ENCODE measurements at regions not wholly inside any gene's neighbourhood (a gene's known extent, or its start where the extent isn't known, plus 50 kb on each side); places are given as distances from the start of the nearest gene placed in this dataset.
"Not testable (repeated sequence)": the region's sequence is repeated elsewhere in the genome, so short reads cannot be mapped to it uniquely, and the experiment has no call there.

DNA sequence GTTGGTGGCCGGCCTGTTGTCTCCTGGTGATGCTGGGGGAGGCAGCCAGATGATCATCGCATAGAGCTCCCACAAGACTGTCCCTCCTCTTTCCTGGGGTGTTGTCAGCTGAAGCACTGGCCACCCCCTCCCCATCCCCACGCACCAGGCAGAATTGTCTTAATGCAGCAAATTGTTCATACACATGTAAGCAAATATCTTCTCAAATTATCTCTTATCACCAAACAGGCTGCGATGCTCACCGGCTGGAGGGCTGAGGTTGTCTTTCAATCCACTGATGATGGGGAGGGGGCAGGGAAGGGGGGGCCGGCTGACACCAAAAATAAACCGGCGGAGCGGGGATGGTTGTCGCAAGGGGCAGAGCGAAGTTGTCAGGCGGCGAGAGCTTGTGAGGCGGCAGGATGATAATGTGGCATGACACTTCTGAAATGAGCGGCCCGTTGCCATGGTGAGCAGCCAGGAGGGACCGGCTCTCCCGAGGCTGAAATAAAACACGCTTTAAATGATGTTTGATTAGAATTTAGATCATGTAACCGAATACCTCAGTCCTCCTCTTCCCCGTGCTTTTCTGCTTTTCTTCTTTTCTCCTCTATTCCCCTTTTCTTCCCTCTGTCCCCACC, 59.8 kb downstream of the MRM1 start:
- DNase-seq, result no peak

DNA sequence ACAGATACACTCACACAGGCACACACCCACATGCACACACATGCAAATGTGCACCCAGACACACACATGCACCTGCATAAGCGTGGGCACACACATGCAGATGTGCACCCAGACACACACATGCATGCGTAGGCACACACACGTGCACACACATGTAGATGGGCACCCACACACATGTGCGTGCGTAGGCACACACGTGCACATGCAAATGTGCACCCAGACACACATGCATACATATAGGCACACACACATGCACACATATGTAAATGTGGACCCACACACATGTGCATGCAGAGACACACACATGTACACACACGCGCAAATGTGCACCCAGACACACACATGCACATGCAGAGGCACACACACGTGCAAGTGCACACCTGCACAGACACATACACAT, 60.3 kb downstream of the MRM1 start:
- no peak for DNase-seq

DNA sequence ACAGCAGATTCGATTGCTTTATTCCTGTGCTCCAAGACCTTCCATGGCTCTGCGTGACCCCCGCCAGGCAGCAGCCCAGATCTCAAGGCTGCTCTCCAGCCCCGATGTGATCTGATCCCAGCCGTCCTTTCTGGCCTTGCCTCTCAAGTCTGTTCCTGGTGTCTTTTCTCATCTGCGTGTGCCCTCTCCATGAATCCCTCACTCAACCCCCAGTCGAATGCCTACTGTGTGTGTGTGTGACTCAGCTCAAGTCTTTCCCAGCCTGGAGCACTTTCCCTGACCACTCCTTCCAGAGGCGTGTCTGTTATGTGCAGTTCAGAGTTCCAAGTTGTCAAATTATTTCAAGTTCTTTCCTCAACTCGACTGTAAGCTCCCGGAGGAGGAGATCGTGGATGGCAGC, 64.0 kb downstream of the MRM1 start:
- no peak for DNase-seq

DNA sequence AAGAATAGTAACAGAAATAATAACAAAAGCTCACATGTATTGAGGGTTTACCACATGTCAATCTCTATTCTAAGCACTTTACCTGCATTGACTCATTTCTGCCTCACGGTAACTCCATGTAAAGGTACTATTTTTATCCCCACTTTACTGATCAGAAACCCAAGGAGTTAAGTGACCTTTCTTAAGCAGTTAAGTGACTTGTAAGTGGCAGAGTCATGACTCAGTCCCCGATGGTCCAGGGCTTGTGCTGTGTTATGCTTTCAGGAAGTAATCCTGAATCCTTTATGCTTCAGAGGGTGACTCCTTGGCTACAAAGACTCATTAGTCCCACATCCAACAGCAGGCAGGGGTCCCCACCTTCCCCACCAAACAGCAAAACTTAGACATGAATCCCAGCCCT, 66.5 kb downstream of the MRM1 start:
- no peak for DNase-seq

DNA sequence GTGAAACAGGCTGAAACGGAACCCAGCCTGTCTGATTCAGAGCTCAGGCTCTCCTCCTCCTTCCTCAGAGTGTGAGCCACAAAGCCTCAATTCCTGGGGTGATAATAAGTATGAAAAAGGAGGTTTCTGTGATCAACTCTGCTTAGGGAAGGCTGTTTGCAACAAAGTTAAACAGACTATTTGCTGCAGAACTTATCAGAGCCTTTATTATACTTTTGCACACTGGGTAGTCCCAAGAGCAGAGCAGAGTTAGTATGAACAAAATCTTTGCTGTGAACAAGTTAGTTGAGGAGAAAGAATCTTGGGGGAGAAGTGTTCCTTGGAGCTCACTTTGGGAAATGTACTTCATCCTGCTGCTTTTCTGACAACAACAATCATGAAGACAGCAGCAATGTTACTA, 67.4 kb downstream of the MRM1 start:
- no peak for DNase-seq

DNA sequence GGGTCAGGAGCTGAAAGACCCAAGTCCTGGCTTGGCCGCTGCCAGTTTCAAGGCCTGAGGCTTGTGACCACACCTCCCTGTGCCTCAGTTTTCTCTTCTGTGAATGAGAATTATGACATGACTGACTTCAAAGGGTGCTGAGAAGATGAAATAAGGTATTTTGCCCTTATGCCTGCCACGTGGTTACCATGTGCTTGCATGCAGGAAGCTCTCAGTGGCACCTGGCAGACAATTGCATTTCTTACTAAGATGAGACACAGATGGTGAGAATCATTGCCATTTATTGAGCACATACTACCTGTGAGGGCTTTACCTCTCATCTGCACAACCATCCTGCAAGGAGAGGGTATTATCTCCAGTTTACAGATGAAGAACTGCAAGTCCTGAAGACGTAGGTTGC, 69.8 kb downstream of the MRM1 start:
- DNase-seq, result no peak

DNA sequence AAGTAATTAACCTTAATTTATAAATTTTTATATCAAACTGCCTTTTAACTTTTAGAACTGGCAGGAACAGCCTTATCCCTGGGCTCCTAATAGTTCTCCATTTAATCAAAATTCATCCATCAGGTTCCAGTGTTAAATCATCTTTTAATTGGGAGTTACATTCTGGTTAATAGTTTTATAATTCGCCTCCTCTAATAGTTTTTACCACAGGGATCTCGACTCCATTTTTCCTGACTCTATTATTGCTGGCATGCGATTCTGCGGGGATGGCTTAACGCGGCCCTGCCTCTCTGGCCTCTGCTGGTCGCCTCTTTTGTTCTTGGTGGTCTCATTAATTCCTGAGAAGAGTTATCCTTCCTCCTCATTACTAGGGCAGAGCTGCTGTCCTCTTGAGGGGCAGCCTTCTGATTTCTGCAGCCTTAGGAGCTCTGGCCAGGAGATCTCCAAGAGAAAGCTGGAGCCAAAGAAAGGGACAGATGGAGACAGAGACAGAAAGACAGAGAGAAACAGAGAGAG, 71.1 kb downstream of the MRM1 start:
- DNase-seq, result no peak

DNA sequence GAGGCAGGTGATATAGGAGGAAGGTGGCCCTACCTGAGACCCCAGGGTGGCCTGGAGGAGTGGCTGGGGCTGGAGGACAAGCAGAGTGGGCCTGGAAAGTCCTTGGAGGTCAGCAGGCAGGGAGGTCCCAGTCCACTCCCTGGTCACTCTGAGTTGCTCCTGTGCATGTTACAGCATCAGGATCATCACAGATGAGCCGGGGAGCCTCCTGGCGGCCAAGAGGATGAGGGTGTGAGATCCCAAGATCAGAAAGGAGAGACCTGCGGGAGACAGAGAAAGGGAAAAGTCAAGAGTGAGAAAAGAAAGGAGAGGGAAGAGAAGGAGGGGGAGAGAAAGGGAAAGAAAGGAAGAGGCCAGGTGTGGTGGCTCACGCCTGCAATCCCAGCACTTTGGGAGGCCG, 71.7 kb downstream of the MRM1 start:
- no peak for DNase-seq

DNA sequence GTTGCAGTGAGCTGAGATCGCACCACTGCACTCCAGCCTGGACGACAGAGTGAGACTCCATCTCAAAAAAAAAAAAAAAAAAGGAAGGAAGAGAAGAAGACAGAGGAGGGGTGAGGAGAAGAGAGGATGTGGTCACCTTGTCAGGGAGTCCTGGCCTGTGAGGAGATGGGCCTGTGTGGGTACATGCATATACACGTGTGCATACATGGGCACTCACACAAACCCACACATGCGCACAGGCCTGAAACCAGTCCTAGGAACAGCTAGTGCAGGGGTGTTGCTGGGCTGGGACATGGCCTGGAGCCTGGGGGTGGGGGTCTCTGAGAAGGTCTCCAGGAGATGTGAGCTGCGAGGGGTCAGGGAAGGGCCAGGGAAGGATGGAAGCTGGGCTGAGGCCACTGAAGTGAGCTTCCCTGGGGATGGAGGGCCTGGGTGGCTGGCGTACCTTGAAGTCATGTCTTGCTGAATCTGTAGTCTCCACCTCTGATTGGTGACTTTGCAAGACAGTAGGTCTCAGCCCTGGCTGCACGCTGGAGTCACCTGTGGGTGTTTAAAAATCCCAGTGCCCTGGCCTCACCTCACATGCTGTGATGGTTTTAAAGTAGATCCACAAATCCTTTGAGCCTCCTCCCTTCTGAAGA, 72.4 kb downstream of the MRM1 start:
- no peak for DNase-seq

DNA sequence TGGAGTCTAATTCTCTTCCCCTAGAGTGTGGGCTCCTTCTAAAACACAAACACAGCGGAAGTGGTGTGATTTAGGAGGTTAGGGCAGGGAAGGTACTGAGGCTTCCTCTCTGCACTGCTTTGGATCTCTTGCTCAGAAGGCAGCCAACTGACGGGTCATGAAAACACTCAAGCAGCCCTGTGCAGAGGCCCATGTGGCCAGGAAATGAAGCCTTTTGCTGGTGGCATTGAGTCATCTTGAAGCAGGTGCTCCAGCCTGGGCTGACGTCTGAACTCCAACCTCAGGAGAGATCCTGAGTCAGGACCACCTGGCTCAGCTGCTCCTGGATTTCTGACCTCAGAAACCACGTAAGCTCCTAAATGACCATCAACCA, 72.9 kb downstream of the MRM1 start:
- no peak for DNase-seq

DNA sequence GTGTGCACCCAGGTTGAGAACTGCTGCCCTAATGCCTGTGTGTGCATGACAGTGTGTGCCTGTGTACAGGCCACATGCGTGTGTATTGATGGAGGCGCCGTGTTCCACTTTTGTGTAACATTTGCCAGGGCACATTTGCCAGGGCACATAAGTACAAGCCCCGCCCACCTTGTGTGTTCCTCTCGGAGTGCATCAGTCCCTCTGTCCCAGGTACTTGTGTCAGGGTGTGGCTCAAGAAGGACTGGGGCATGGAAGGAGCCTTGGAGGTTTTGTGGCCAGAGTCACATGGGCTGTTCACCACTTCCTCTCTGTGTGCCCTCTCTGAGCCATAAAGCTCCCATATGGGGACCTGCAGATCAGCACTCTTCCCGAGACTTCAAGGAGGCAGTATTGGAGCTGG, 73.9 kb downstream of the MRM1 start:
- no peak for DNase-seq

DNA sequence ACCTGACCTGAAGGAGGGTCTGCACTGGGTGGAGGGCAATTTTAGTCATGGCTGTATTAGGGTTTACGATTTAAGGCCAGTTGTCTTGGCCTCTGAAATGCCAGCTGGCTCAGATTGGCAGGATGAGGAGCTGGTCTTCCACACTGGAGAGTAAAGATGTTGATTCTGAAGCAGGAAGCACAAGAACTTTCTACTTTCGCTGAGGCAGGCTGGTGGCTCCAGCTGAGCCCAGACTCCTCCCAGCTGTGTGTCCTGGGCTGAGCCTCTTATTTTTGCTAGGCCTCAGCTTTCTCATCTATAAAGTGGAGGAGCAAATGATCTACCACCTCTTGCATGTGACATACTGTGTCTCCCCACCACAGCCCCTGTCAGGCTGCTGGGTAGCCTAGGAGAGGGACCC, 74.4 kb downstream of the MRM1 start:
- no peak for DNase-seq

DNA sequence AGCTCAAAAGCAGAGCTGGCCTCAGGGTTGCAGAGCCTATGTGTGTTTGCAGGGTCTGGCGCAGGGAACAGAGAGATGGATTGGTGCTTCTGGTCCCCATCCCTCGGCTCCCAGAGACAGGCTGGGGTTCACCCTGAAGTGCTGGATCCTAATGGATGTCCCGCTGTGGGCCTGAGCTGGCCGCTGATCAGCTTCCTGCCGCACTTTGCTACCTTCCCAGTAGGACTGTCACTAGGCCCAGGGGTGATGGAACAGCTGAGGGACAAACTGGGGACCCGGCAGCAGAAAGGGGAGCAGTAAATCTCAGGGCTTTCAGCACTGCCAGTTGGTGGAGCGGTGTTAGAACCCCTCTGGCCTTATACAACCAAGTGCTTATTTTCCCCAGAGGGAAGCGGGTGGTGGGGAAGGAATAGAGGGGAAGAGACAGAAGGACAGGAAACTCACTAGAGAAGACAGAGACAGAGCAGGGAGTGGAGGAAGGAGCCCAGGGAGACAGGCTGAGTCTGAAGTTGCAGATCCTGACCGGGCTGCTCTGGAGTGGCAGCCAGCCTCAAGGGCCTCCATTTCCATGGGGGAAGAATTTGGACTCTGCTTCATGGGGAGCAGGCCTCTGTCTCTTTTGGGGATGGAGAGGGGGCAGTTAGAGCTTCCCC, 78.6 kb downstream of the MRM1 start:
- no peak for DNase-seq

DNA sequence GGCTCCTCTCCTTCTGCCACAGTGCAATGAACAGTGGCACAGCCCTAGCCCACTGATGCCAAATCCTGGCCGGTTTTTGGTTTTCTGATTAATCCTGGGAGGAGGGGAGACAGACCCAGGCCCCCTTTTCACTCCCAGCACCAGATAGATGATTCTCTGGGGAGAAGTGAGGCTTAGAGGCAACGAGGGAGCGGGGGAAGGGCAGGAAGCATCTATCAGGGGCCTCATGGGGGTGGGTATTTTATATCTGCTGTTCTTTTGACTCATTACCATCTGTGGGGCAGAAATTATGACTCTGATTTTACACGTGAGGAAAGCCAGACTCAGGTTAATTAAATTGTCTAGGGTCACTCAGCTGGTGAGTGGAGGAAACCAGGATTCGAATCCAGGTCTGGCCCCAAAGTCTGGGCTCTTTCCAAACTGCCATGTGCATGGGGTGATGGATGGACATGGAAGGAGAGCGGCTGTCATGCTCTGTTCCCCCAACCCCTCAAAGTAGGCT, 79.4 kb downstream of the MRM1 start:
- DNase-seq, result no peak

DNA sequence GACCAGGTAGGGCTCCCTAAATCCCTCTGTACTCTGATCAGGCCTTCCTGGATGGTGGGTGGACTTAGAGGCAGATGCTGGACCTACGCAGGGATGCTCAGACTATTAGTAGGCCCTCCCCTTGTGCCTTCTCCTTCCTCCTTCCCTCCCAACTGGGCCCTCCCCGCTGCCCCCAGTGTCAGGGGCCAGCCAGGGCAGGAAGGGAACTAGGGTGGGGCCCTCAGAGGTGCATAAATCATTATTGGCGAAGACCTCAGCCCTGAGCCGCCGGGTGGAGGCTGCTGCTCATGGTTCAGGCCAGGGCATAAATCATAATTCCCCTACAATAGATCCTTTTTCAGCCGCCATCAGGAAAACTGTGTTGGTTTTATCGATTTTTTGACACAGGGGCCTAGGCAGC, 81.4 kb downstream of the MRM1 start:
- DNase-seq, result no peak

DNA sequence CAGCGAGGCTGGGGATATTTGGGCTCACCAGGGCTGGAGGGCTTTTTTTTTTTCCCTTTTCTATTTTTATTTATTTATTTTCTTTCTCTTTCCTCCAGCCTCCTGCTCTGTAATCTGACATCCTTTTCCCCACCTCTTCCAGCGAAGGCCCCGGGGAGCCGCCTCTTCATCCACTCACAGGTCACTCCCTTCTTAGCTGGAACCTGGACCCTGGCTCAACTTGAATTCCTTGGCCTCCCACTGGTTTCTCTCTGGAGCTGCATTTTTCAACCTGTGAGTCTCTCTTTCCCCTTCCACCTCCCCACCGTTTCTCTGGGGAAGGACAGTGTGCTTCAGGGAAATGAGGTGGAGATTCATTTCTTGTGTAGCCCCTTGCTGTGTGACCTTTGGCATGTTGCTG, 82.0 kb downstream of the MRM1 start:
- no peak for DNase-seq

DNA sequence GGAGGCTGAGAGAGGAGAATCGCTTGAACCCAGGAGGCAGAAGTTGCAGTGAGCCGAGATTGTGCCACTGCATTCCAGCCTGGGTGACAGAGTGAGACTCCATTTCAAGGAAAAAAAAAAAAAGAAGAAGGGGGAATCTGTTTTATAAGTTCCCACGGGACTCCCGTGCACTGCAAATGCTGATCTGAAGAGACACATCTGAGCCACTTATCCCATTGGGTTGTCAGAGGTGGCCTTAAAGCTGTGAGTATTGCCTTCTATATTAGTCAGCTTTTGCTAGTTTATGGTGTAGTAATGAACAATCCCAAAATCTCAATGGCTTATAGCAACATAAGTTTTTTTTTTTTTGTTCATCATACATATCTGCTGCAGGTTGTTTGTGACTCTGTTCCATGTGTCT, 82.8 kb downstream of the MRM1 start:
- DNase-seq, result no peak

DNA sequence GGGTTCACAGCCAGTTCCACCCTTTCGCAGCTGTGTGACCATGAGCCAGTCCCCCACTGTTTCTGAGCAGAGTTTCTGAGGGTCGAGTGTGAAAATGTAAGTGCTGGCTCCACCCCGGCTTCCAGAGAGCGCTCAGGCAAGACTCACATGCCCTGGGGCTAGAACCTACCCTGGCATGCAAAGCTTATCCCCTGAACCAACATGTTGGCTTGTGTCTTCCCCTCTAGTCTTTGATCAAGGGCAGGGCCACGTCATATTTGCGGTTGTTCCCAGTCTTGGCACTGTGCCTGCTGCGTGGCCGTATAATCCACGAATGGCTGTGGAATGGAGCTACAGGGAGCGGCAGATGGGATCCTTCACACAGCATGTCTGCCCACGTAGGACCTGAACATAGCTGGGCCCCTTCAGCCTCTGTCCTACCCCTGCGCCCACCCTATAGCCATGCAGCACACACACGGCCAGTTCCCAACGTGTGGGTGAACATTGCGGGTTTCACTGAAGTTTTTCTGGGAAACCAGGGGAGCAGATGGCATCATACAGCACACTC, 84.8 kb downstream of the MRM1 start:
- no peak for DNase-seq

DNA sequence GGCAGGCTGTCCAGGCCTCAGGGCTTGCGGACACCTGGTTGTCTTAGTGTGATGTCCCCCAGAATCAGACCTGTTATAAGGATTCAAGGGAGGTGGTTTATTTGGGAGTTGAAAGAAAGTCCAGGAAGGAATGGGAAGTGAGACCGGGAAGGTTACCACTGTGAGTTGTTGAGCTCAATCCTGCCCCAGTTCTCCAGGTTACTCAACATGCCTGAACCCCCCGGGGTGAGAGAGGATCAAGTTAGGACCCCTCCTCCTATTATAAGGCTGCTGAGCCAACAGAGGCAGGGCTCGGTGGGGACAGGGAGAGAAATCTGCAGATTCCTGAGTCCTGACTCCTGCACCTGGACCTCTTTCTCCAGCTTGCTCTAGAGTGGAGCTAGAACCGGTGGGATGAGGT, 86.4 kb downstream of the MRM1 start:
- no peak for DNase-seq

DNA sequence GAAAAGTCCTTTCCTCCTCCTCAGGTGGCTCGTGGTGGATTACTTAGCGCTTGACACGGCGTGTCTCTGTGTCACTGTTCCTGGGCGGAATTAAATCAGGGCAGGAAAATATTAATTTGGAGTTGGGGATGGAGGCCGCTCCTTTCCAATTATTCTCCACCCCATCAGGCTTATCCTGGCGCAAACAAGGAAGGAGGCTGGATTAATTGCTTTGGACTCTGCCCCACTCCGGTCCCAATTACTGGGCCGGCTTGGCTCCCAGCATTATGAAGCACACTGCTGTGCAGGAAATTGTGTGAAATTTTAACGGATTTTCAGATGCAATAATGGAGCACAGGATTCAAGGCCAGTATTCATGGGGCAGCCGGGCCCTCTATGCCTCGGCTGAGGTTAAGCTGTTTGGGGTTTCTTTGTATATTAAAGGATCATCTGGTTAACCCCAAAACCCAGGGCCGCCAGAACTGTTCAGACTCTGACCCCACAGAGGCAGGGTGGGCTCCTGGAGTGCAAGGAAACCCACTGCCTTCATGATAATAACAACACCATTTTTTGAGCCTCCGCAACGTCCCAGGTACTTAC, 87.8 kb downstream of the MRM1 start:
- no peak for DNase-seq

DNA sequence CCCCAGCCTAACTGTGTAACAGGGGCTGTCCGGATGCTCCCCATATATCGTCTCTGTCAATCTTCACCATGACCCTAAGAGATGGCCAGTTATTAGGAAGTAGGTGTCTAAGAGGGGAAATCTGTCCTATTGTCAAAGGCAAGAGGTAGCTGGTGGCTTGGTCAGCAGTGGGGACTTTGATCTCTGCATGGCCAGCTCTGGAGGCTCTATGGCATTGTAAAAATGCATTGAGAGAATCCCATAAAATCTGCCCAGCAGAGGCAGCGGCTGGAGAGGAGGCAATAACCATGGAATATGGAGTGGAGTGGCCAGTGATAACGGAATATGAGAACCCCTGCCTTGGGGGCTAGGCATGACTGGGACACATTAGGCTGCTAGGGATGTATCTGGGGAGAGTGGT, 88.8 kb downstream of the MRM1 start:
- DNase-seq, result no peak

DNA sequence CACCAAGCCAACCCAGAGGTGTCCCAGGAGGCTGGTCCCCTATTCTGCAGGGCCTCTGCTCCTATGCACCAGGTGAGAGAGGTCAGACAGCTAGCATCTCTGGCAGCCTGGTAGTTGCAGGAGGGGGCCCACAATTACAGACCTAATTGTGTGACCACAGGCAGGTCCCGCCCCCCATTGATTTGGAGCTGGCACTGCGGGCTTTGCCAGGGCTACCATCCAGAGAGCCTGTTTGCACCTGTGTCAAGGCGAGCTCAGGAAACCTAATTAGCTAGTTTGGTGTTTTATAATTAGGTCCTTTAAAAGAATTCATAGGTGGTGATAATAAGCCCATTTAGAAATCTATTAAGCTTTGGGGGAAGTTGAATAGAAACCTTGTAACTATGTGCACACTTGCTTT, 90.2 kb downstream of the MRM1 start:
- DNase-seq, result no peak

DNA sequence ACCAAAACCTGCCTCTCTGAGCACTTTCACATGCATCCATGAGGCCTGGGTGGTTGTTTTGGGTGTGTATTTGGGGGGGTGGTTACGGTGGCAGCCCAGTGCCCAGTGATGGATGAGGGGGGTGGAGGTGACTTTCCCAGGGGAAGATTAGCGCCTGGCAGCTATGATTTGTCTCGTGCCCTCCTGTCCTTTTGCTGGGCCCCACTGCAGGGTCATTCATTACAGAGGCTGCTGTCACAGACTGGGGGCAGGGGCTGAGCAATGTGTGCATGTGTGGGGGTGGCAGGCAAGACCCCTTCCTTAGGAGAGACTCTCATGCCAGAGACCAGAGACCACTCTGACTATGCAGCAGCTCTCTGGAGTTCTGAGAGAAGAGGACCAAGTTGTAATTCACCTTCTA, 93.7 kb downstream of the MRM1 start:
- no peak for DNase-seq

DNA sequence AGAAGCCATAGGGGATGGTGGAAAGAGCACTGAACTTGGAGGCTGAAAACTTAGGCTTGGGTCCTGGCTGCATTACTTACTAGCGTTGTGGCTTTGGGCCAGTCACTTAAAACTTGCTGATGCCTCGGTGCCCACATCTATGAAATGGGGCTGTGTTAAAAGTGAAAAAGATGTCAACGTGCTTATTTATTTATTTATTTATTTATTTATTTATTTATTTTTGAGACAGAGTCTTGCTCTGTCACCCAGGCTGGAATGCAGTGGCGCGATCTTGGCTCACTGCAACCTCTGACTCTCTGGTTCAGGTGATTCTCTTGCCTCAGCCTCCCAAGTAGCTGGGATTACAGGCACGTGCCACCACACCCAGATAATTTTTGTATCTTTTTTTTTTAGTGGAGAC, 94.3 kb downstream of the MRM1 start:
- not testable (repeated sequence) for DNase-seq
